Parathyroid adenoma (tissue), 2 donors: ENCODE measurements at regions not wholly inside any gene's neighbourhood (a gene's known extent, or its start where the extent isn't known, plus 50 kb on each side); places are given as distances from the start of the nearest gene placed in this dataset.

Source experiments
- H2AFZ ChIP-seq: fragments of 300-600 bp; sonication (generic); one replicate; pipeline ENCODE4 v1.7.0; 2017; ENCODE audit warnings: antibody characterized with exemption, mild to moderate bottlenecking
- H3K27ac ChIP-seq: fragments of 300-600 bp; sonication (generic); one replicate; pipeline ENCODE4 v1.7.0; 2017
- H3K27me3 ChIP-seq: fragments of 300-600 bp; sonication (generic); one replicate; pipeline ENCODE4 v1.7.0; 2017; ENCODE audit warnings: low read length; ENCODE audit not compliant: control insufficient read depth, insufficient read depth
- H3K36me3 ChIP-seq: fragments of 300-600 bp; sonication (generic); one replicate; pipeline ENCODE4 v1.7.0; 2017; ENCODE audit warnings: low read length; ENCODE audit not compliant: control insufficient read depth, insufficient read depth
- H3K4me1 ChIP-seq: fragments of 300-600 bp; sonication (generic); one replicate; pipeline ENCODE4 v1.7.0; 2017; ENCODE audit warnings: control low read depth
- H3K4me2 ChIP-seq: fragments of 300-600 bp; sonication (generic); one replicate; pipeline ENCODE4 v1.7.0; 2017; ENCODE audit warnings: low read length
- H3K4me3 ChIP-seq: fragments of 300-600 bp; sonication (generic); one replicate; pipeline ENCODE4 v1.7.0; 2017; ENCODE audit warnings: low read depth, low read length
- H3K79me2 ChIP-seq: fragments of 300-600 bp; sonication (generic); one replicate; pipeline ENCODE4 v1.7.0; 2017; ENCODE audit warnings: control low read depth
- H3K9ac ChIP-seq: fragments of 300-600 bp; sonication (generic); one replicate; pipeline ENCODE4 v1.7.0; 2017; ENCODE audit warnings: mild to moderate bottlenecking
- H3K9me3 ChIP-seq: fragments of 300-600 bp; sonication (generic); one replicate; pipeline ENCODE4 v1.7.0; 2017; ENCODE audit warnings: low read length; ENCODE audit not compliant: control insufficient read depth
- TF ChIP-seq, protein P1 (sequence below): fragments of 300-600 bp; sonication (generic); IDR thresholded peaks from one replicate; pipeline ENCODE4 v1.7.0; 2017; ENCODE audit warnings: antibody characterized with exemption, mild to moderate bottlenecking
- donor health status: primary hyperparathyroidism.

DNA sequence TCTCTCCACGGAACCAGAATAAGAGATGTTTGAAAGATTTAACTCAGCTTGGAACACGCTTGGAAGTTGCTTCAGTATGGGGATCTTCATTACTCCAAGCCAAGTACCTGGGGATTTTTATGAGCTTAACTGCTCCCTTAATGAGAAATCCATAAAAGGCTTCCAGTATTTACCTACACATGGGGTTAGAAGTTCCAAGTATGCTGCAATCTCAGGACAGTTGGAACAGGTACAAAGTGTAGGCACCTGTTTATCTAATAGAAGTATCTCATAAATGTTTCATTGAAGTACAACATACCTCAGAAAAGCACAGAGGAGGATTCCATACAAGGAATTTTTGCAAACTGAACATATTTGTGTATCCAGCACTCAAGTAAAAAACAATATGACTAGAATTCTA, 161.6 kb upstream of the PIRT start:
- H3K27me3 ChIP-seq: no peaks in the 10 kb centered on the region
- TF ChIP-seq, protein P1, sequence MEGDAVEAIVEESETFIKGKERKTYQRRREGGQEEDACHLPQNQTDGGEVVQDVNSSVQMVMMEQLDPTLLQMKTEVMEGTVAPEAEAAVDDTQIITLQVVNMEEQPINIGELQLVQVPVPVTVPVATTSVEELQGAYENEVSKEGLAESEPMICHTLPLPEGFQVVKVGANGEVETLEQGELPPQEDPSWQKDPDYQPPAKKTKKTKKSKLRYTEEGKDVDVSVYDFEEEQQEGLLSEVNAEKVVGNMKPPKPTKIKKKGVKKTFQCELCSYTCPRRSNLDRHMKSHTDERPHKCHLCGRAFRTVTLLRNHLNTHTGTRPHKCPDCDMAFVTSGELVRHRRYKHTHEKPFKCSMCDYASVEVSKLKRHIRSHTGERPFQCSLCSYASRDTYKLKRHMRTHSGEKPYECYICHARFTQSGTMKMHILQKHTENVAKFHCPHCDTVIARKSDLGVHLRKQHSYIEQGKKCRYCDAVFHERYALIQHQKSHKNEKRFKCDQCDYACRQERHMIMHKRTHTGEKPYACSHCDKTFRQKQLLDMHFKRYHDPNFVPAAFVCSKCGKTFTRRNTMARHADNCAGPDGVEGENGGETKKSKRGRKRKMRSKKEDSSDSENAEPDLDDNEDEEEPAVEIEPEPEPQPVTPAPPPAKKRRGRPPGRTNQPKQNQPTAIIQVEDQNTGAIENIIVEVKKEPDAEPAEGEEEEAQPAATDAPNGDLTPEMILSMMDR: no peak
- H3K27ac ChIP-seq: no peak overlapping the region
- H3K4me3 ChIP-seq: no peak overlapping the region
- no peaks in the 10 kb centered on the region for H3K4me1 ChIP-seq
- no peak overlapping the region for H3K9ac ChIP-seq
- H3K4me2 ChIP-seq: no peak overlapping the region
- no peaks in the 10 kb centered on the region for H3K36me3 ChIP-seq
- H3K79me2 ChIP-seq: no peaks in the 10 kb centered on the region
- no peak overlapping the region for H2AFZ ChIP-seq
- H3K9me3 ChIP-seq: no peaks in the 10 kb centered on the region

DNA sequence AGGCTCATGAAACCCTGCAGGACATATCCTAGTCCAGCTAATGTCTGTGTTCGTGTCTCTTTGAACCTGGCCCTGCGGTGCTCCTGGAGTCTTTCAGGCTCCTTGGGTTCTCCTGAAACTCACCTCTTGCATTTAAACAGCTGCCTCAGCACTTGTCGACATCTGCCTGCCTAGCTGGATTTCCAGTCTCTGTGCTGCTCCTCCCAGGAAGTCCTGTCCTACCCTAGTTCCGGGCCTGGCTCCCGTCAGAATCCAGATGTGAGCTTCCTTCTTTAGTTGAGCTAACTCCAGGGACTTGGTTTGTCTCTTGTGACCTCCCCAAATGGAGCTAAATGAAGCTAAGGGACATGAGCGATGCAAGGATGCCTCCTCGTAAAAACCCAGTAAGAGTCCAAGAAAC, 155.2 kb upstream of the PIRT start:
- Histone ChIP-seq H2AFZ (no peak overlapping the region), H3K36me3 (no peaks in the 10 kb centered on the region), H3K4me3 (no peak overlapping the region), H3K27ac (no peak overlapping the region), H3K9ac (no peak overlapping the region), H3K4me1 (no peaks in the 10 kb centered on the region), H3K27me3 (no peaks in the 10 kb centered on the region), H3K9me3 (no peaks in the 10 kb centered on the region), H3K79me2 (no peaks in the 10 kb centered on the region), H3K4me2 (no peak overlapping the region)
- TF ChIP-seq, protein P1: no peak

DNA sequence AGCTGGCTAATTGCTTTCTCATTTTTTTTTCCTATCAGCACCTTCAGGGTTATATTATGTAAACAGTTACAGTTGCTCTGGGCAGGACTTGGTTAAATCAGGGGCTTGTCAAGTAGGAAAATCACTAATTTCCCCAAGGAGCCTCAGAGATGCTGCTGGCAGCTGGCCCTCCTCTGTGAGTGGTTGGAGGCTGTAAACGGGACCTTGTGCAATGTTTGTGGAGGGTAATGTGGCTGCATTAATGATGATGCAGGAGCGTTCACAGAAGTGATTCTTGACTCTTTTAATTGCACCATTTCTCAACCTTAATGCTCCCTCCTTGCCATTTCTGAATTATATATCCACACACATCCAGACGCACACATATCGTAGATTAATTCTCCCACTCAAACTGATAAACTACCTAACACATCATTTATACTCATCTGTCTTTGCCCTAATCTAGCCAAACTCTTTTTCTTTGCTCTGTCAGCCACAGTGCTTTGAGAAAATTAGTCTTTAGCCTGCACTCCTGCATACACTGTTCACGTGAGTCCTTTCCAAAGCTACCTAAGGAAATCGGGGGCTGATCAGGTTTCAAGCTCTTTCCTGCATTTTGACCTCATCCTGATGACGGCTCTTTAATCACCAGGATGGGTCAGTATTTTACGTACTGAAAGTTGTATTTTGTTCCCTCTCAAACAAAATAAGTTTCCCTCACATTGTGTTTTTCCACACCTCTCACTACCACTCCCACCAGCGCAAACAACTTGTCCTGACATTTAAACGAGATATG, 154.4 kb upstream of the PIRT start:
- Histone ChIP-seq H3K9me3 (no peaks in the 10 kb centered on the region), H3K36me3 (no peaks in the 10 kb centered on the region), H3K4me3 (no peak overlapping the region), H3K9ac (no peak overlapping the region), H3K4me2 (no peak overlapping the region), H3K79me2 (no peaks in the 10 kb centered on the region), H3K27me3 (no peaks in the 10 kb centered on the region), H3K4me1 (no peaks in the 10 kb centered on the region), H2AFZ (no peak overlapping the region), H3K27ac (no peak overlapping the region)
- TF ChIP-seq, protein P1: no peak

DNA sequence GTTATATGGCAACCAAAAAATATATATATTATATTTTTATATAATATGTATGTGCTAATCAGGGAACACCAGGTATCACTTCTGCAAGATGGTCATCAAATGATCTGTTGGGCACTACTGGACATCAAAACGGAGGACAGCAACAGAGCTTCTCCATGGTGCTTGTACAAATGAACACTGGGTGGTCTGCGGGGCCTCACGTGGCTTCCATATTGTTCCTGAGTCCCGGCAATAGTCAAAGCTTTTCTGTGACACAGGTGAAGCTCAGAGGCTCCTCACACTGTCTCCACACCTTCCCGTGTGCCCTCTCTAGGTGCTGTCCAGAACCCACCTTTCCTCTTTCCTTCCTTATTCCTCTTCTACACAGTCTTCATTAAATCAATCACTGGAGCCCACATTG, 149.9 kb upstream of the PIRT start:
- no peaks in the 10 kb centered on the region for H3K27me3 ChIP-seq

More for the DNA sequence above, 149.9 kb upstream of the PIRT start:
- Histone ChIP-seq H3K27ac (no peak overlapping the region), H3K9ac (no peak overlapping the region), H3K4me2 (no peak overlapping the region), H3K4me1 (no peaks in the 10 kb centered on the region), H3K9me3 (no peaks in the 10 kb centered on the region), H3K36me3 (no peaks in the 10 kb centered on the region), H3K4me3 (no peak overlapping the region), H3K79me2 (no peaks in the 10 kb centered on the region), H2AFZ (no peak overlapping the region)
- TF ChIP-seq, protein P1: no peak
